HepG2 (cell line): ENCODE measurements at regions not wholly inside any gene's neighbourhood (a gene's known extent, or its start where the extent isn't known, plus 50 kb on each side); places are given as distances from the start of the nearest gene placed in this dataset.

Experiments
- CENPT ChIP-seq: sonication (generic); formaldehyde crosslinking; IDR thresholded peaks from 2 replicates; pipeline ENCODE4 v1.8.0; 2022; ENCODE audit warnings: low read depth, mild to moderate bottlenecking, moderate library complexity, missing genetic modification reagents
- NCOR1 ChIP-seq: fragments of 200-600 bp; sonication (generic); IDR thresholded peaks from 2 replicates; pipeline ENCODE4 v1.7.0; 2017; ENCODE audit warnings: antibody characterized with exemption, low read length, borderline replicate concordance
- SAFB2 ChIP-seq: sonication (generic); formaldehyde crosslinking; IDR thresholded peaks from 2 replicates; pipeline ENCODE4 v1.5.1; 2020; ENCODE audit warnings: missing genetic modification reagents, low read depth, mild to moderate bottlenecking, borderline replicate concordance
- SP4 ChIP-seq: sonication (generic); formaldehyde crosslinking; IDR thresholded peaks from 2 replicates; pipeline ENCODE4 v1.8.1; 2023; ENCODE audit warnings: mild to moderate bottlenecking, missing genetic modification reagents
- TF ChIP-seq, protein P1 (sequence below): sonication (generic); formaldehyde crosslinking; IDR thresholded peaks from 2 replicates; pipeline ENCODE4 v1.4.0; 2020; ENCODE audit warnings: missing genetic modification reagents

DNA sequence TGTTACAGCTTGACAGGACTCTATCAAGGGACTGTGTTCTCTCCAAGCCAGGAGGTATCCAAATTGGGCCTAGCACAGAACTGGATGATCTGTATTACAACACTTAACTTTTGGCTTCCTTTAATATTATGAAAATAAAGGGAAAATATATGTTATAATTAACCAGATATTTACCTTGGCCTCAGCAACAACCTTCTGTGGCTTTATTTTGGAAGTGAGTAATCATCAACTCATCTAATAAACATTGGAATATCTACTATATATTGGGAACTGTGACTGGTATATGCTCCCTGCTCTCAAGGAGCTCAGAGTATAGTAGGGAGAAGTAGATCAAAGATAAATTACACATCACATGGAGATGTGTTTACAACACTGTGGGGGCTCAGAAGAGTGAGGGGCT is 352.2 kb downstream of the METTL15 start:
- TF ChIP-seq SAFB2 (CRISPR knock-in tag) = no peak
- TF ChIP-seq NCOR1 = no peak
- TF ChIP-seq SP4 (CRISPR knock-in tag) = no peak
- TF ChIP-seq, protein P1, sequence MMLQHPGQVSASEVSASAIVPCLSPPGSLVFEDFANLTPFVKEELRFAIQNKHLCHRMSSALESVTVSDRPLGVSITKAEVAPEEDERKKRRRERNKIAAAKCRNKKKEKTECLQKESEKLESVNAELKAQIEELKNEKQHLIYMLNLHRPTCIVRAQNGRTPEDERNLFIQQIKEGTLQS (CRISPR knock-in tag) = no peak
- no peak for TF ChIP-seq CENPT
